CD4-positive, alpha-beta T cell treated with Interleukin-17A for 4 hours (primary cell): ENCODE measurements at regions not wholly inside any gene's neighbourhood (a gene's known extent, or its start where the extent isn't known, plus 50 kb on each side); places are given as distances from the start of the nearest gene placed in this dataset.

Source experiments
- DNase-seq: peaks from one replicate; pipeline ENCODE4 v3.0.0-alpha.2; 2020; ENCODE audit warnings: mixed read lengths

- no peak for DNase-seq
Observed at GRCh38 chr11:79959318-79959717, 518.5 kb upstream of the TENM4 start.

- no peak for DNase-seq
Observed at GRCh38 chr11:79957702-79958101, 516.9 kb upstream of the TENM4 start.

GRCh38 chr11:79956061-79956460 is 515.2 kb upstream of the TENM4 start:
- DNase-seq, result no peak

GRCh38 chr11:79953629-79954028 is 512.8 kb upstream of the TENM4 start:
- no peak for DNase-seq

GRCh38 chr11:79950741-79951140 is 509.9 kb upstream of the TENM4 start:
- DNase-seq, result no peak

GRCh38 chr11:79950172-79950571 is 509.3 kb upstream of the TENM4 start:
- no peak for DNase-seq

- DNase-seq, result no peak
Observed at GRCh38 chr11:79949574-79949973, 508.7 kb upstream of the TENM4 start.

- no peak for DNase-seq
Observed at GRCh38 chr11:79942646-79943045, 501.8 kb upstream of the TENM4 start.

GRCh38 chr11:79942090-79942489 is 501.3 kb upstream of the TENM4 start:
- no peak for DNase-seq

GRCh38 chr11:79940974-79941735 is 500.3 kb upstream of the TENM4 start:
- no peak for DNase-seq

GRCh38 chr11:79940165-79940564 is 499.3 kb upstream of the TENM4 start:
- DNase-seq, result no peak

GRCh38 chr11:79939111-79939510 is 498.3 kb upstream of the TENM4 start:
- DNase-seq, result no peak

GRCh38 chr11:79937676-79938334 is 497.0 kb upstream of the TENM4 start:
- no peak for DNase-seq

- DNase-seq, result no peak
Observed at GRCh38 chr11:79932612-79933011, 491.8 kb upstream of the TENM4 start.

- no peak for DNase-seq
Observed at GRCh38 chr11:79931692-79932091, 490.9 kb upstream of the TENM4 start.

- DNase-seq, result no peak
Observed at GRCh38 chr11:79926707-79927106, 485.9 kb upstream of the TENM4 start.

GRCh38 chr11:79925570-79925969 is 484.7 kb upstream of the TENM4 start:
- DNase-seq, result no peak

GRCh38 chr11:79922641-79923040 is 481.8 kb upstream of the TENM4 start:
- no peak for DNase-seq

- no peak for DNase-seq
Observed at GRCh38 chr11:79920480-79920879, 479.6 kb upstream of the TENM4 start.

GRCh38 chr11:79919350-79919749 is 478.5 kb upstream of the TENM4 start:
- DNase-seq, result no peak

- no peak for DNase-seq
Observed at GRCh38 chr11:79918846-79919245, 478.0 kb upstream of the TENM4 start.

- DNase-seq, result no peak
Observed at GRCh38 chr11:79906164-79906563, 465.3 kb upstream of the TENM4 start.

- no peak for DNase-seq
Observed at GRCh38 chr11:79902493-79902892, 461.7 kb upstream of the TENM4 start.

- DNase-seq, result no peak
Observed at GRCh38 chr11:79897896-79898295, 457.1 kb upstream of the TENM4 start.

GRCh38 chr11:79896258-79896657 is 455.4 kb upstream of the TENM4 start:
- DNase-seq, result no peak
